ENCODE measurements at regions not wholly inside any gene's neighbourhood (a gene's known extent, or its start where the extent isn't known, plus 50 kb on each side); places are given as distances from the start of the nearest gene placed in this dataset.

- ATAC-seq (no peak), DNase-seq (ENCODE audit: low spot score in 2 of 2) (no peak)
- H3K36me3 Mint-ChIP-seq = no peaks in the 10 kb centered on the region
These were observed 131.4 kb upstream of the LINGO1 start for GRCh38 chr15:77764095-77764494.

GRCh38 chr15:77762747-77763355, 130.1 kb upstream of the LINGO1 start:
- H3K27ac Mint-ChIP-seq = no peak overlapping the region
- ATAC-seq (no peak), DNase-seq (ENCODE audit: low spot score in 2 of 2) (no peak)
- no peaks in the 10 kb centered on the region for H3K36me3 Mint-ChIP-seq
- H3K9me3 Mint-ChIP-seq = no peaks in the 10 kb centered on the region

More at GRCh38 chr15:77764095-77764494, 131.4 kb upstream of the LINGO1 start:
- H3K27ac Mint-ChIP-seq = no peak overlapping the region
- no peaks in the 10 kb centered on the region for H3K9me3 Mint-ChIP-seq

- Mint-ChIP-seq H3K27ac (no peak overlapping the region), H3K36me3 (no peaks in the 10 kb centered on the region), H3K9me3 (no peaks in the 10 kb centered on the region)
- DNase-seq (ENCODE audit: low spot score in 2 of 2) (no peak), ATAC-seq (no peak)
These were observed 127.3 kb upstream of the LINGO1 start for GRCh38 chr15:77759896-77760592.

GRCh38 chr15:77753939-77754338, 121.2 kb upstream of the LINGO1 start:
- Mint-ChIP-seq H3K36me3 (no peaks in the 10 kb centered on the region), H3K9me3 (no peaks in the 10 kb centered on the region), H3K27ac (no peak overlapping the region)
- ATAC-seq = no peak
- DNase-seq (ENCODE audit: low spot score in 2 of 2) = no peak

GRCh38 chr15:77753281-77753873, 120.7 kb upstream of the LINGO1 start:
- DNase-seq (ENCODE audit: low spot score in 2 of 2) = no peak
- no peaks in the 10 kb centered on the region for H3K36me3 Mint-ChIP-seq

GRCh38 chr15:77749998-77750540, 117.4 kb upstream of the LINGO1 start:
- H3K36me3 Mint-ChIP-seq = no peaks in the 10 kb centered on the region
- H3K9me3 Mint-ChIP-seq = no peaks in the 10 kb centered on the region
- no peak for ATAC-seq
- no peak overlapping the region for H3K27ac Mint-ChIP-seq
- no peak for DNase-seq (ENCODE audit: low spot score in 2 of 2)

More at GRCh38 chr15:77753281-77753873, 120.7 kb upstream of the LINGO1 start:
- no peak for ATAC-seq
- Mint-ChIP-seq H3K27ac (no peak overlapping the region), H3K9me3 (no peaks in the 10 kb centered on the region)

GRCh38 chr15:77749236-77749997, 116.7 kb upstream of the LINGO1 start:
- H3K27ac Mint-ChIP-seq = no peak overlapping the region
- no peaks in the 10 kb centered on the region for H3K36me3 Mint-ChIP-seq
- H3K9me3 Mint-ChIP-seq = no peaks in the 10 kb centered on the region
- ATAC-seq (no peak), DNase-seq (ENCODE audit: low spot score in 2 of 2) (no peak)

- Mint-ChIP-seq H3K9me3 (no peaks in the 10 kb centered on the region), H3K36me3 (no peaks in the 10 kb centered on the region), H3K27ac (no peak overlapping the region)
- ATAC-seq = no peak
- no peak for DNase-seq (ENCODE audit: low spot score in 2 of 2)
These were observed 115.7 kb upstream of the LINGO1 start for GRCh38 chr15:77748078-77749064.

GRCh38 chr15:77747175-77748077, 114.7 kb upstream of the LINGO1 start:
- H3K9me3 Mint-ChIP-seq = no peaks in the 10 kb centered on the region

GRCh38 chr15:77746254-77747174, 113.8 kb upstream of the LINGO1 start:
- ATAC-seq (no peak), DNase-seq (ENCODE audit: low spot score in 2 of 2) (no peak)
- no peaks in the 10 kb centered on the region for H3K9me3 Mint-ChIP-seq
- no peaks in the 10 kb centered on the region for H3K36me3 Mint-ChIP-seq
- no peak overlapping the region for H3K27ac Mint-ChIP-seq

More at GRCh38 chr15:77747175-77748077, 114.7 kb upstream of the LINGO1 start:
- H3K27ac Mint-ChIP-seq = no peak overlapping the region
- ATAC-seq (no peak), DNase-seq (ENCODE audit: low spot score in 2 of 2) (no peak)
- H3K36me3 Mint-ChIP-seq = no peaks in the 10 kb centered on the region

- no peak for DNase-seq (ENCODE audit: low spot score in 2 of 2)
- Mint-ChIP-seq H3K9me3 (no peaks in the 10 kb centered on the region), H3K27ac (no peak overlapping the region), H3K36me3 (no peaks in the 10 kb centered on the region)
- ATAC-seq = no peak
These were observed 111.7 kb upstream of the LINGO1 start for GRCh38 chr15:77744398-77744797.

GRCh38 chr15:77742570-77742969, 109.9 kb upstream of the LINGO1 start:
- Mint-ChIP-seq H3K36me3 (no peaks in the 10 kb centered on the region), H3K27ac (no peak overlapping the region), H3K9me3 (no peaks in the 10 kb centered on the region)
- ATAC-seq (no peak), DNase-seq (ENCODE audit: low spot score in 2 of 2) (no peak)

- ATAC-seq (no peak), DNase-seq (ENCODE audit: low spot score in 2 of 2) (no peak)
- Mint-ChIP-seq H3K36me3 (no peaks in the 10 kb centered on the region), H3K9me3 (no peaks in the 10 kb centered on the region), H3K27ac (no peak overlapping the region)
These were observed 109.4 kb upstream of the LINGO1 start for GRCh38 chr15:77742127-77742526.

- Mint-ChIP-seq H3K36me3 (no peaks in the 10 kb centered on the region), H3K9me3 (no peaks in the 10 kb centered on the region), H3K27ac (no peak overlapping the region)
- no peak for ATAC-seq
- DNase-seq (ENCODE audit: low spot score in 2 of 2) = no peak
These were observed 108.4 kb upstream of the LINGO1 start for GRCh38 chr15:77741106-77741505.

Measured in activated naive CD4-positive, alpha-beta T cell treated with anti-CD3 and anti-CD28 coated beads, Interleukin-2, amount 50 U/mL, for 72 hours (primary cell).